Motor neuron (in vitro differentiated cells): ENCODE measurements at regions not wholly inside any gene's neighbourhood (a gene's known extent, or its start where the extent isn't known, plus 50 kb on each side); places are given as distances from the start of the nearest gene placed in this dataset.
"Not testable (repeated sequence)": the region's sequence is repeated elsewhere in the genome, so short reads cannot be mapped to it uniquely, and the experiment has no call there.

Experiments used
- ATAC-seq, 8 experiments: fragments of 200-7000 bp; cut with Tn5 transposase; replicated peaks in 6 of 8; 2 replicates each; pipeline ENCODE4 v1.8.0; 2021; ENCODE audit warnings: mild to moderate bottlenecking in 8 of 8, moderate library complexity in 8 of 8
- H3K27ac ChIP-seq, 2 donors: fragments of 250-450 bp; sonication (Bioruptor Pico); 2 replicates each; pipeline ENCODE4 v1.9.0; 2021; ENCODE audit warnings: antibody characterized with exemption in 2 of 2, mild to moderate bottlenecking in 2 of 2, moderate library complexity in 1 of 2
- H3K4me1 ChIP-seq, 2 donors: fragments of 250-450 bp; sonication (Bioruptor Pico); replicated peaks in 1 of 2; 2 replicates each; pipeline ENCODE4 v1.6.1; 2021; ENCODE audit warnings: antibody characterized with exemption in 2 of 2, mild to moderate bottlenecking in 2 of 2, moderate library complexity in 1 of 2
- H3K4me3 ChIP-seq, 5 donors: fragments of 250-450 bp; sonication (Bioruptor Pico); 2 replicates each; pipeline ENCODE4 v1.9.0; 2021; ENCODE audit warnings: antibody characterized with exemption in 5 of 5, mild to moderate bottlenecking in 5 of 5, moderate library complexity in 4 of 5
- WGBS, 10 experiments: fragments of 450-650 bp; shearing (Covaris generic); methylation state at CpG; one replicate each; pipeline ENCODE4 v1.0.0; 2022; 5-methylcytosine and 5-hydroxymethylcytosine counted together
- in situ Hi-C, 9 experiments: fragments of 400-800 bp; cut with MboI; loops; one replicate each; pipeline ENCODE4 v1.15.0; 2021; ENCODE audit warnings: low sequenced_read_pairs in 9 of 9, low pct_unique_long_range_greater_than_20kb in 2 of 9; ENCODE audit not compliant: unreplicated experiment in 9 of 9

DNA sequence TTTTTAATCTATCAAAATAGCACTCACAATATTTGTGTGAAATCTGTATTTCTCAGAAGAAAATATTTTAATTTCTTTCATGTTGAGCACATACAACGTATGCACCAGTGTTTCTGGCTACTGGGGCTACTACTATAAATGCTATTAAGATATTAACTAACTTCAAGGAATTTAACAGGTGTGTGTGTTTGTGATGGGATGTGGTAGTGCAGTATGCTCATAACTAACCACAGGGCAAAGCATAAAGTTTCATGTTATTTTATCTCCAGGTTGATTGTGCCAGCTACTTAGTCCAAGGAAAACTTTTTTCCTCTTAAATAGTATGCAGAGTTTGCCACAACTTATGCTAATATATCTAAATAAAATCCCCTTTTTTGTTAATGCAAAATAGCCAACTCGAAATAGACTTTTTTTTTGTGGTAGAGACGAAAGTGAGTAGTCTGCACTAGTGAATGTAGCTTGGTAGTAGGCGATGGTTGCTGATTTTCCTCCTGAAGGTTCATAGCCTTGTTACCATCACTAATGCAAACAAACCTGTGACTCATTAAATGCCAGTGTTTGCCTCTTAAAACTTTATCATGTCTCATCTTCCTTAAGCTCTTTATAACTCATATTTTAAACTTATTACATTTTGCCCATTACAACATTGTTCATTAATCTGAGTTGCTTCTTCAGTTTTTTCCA is 565.5 kb upstream of the ANO3 start:
- in situ Hi-C loops, result no loop called here
- Histone ChIP-seq H3K4me3 (no peak overlapping the region), H3K4me1 (no peaks in the 10 kb centered on the region), H3K27ac (no peak overlapping the region)
- 6 to 93% (median 33%) methylated on average over 1 to 4 of the region's 4 CpGs; no CpG with 5 or more reads in 1 of the 10 experiments for WGBS, 10 experiments
- no peak for ATAC-seq

DNA sequence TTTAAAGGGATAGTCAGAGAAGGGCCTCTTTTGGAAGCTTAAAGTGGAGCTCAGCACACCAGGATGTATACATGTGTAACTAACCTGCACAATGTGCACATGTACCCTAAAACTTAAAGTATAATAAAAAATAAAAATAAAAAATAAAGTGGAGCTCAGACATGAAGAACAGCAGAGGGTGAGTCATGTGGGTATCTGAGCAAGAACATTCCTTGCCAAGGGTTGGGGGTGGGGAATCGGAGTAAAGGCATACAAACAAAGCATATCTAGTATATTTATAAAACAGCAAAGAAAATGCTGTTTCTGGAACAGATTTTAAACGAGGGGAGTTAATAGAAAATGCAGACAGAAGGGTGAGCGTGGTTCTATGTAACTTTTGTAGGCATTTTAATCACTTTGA is 562.6 kb upstream of the ANO3 start:
- Histone ChIP-seq H3K4me3 (no peak overlapping the region), H3K4me1 (no peaks in the 10 kb centered on the region), H3K27ac (no peak overlapping the region)
- WGBS, 10 experiments, result 0 to 80% (median 50%) methylated on average over 1 to 3 of the region's 3 CpGs; no CpG with 5 or more reads in 1 of the 10 experiments
- in situ Hi-C loops, result no loop called here
- ATAC-seq, result no peak

DNA sequence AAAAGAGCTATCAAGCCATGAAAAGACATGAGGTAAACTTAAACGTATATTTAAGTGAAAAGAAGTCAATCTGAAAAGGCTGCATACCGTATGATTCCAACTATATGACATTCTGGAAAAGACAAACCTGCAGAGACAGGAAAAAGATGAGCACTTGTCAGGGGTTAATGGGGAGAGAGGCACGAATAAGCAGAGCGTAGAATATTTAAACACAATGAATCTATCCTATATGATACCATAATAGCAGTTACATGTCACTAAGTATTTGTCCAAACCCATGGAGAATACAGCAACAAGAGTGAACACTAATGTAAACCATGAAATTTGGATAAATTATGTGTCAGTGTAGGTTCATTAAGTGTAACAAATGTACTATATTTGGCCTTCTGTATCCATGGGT is 560.3 kb upstream of the ANO3 start:
- H3K4me3 ChIP-seq, result no peak overlapping the region
- no peak for ATAC-seq
- WGBS, 10 experiments, result 0 to 93% (median 52%) methylated on average over 1 to 4 of the region's 4 CpGs
- no peak overlapping the region for H3K27ac ChIP-seq
- in situ Hi-C loops, result no loop called here
- peaks cover 0 to 2% of the 10 kb centered on the region in 2 donors for H3K4me1 ChIP-seq

GRCh38 chr11:25775603-25776002 is 556.3 kb upstream of the ANO3 start:
- 0 to 86% (median 68%) methylated on average over 1 of the region's 1 CpG; no CpG with 5 or more reads in 2 of the 10 experiments for WGBS, 10 experiments

DNA sequence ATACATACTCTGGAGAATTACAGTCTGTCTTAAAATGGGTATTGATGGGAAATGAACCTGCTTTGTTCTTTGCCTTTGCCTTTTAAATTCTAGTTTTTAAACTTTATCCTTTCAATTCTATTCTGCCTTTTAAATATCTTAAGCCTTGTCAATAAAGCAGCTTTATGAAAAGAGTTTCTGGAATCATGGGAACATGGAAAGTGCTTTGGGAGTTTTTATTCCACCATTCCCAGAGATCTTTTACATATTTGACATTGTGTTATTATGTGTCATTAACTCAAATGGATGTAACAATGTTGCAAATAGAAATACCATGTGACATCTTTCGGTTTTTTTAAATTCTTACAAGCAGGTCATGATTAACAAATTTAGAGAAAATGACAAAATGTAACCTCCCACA is 555.7 kb upstream of the ANO3 start:
- in situ Hi-C loops, result no loop called here
- Histone ChIP-seq H3K4me1 (peaks cover 0 to 2% of the 10 kb centered on the region in 2 donors), H3K4me3 (no peak overlapping the region), H3K27ac (no peak overlapping the region)
- ATAC-seq, result no peak
- 0 to 89% (median 68%) methylated on average over 1 of the region's 1 CpG for WGBS, 10 experiments

More at GRCh38 chr11:25775603-25776002, 556.3 kb upstream of the ANO3 start:
- in situ Hi-C loops, result no loop called here
- no peak overlapping the region for H3K27ac ChIP-seq
- H3K4me1 ChIP-seq, result peaks cover 0 to 2% of the 10 kb centered on the region in 2 donors
- H3K4me3 ChIP-seq, result no peak overlapping the region
- peak in 4 of 8 experiments; percentile 36 to 59 (median 47) for ATAC-seq

DNA sequence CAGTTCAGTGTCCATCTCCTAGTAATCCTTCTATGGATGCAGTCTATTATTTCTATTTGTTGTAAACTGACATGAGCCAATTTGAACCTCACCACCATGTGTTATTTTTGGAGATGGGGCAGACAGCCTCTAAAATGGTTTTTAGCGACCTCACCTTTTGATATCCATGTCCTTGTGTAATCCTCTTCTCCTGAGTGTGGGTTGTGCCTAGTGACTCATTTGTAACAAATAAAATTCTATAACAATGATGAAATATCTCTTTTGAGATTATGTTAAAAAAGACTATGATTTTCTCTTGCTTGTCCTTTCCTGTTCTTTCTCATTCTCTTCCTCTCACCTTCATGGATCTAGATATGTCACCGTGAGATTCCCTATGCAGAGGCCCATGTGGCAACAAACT is 554.6 kb upstream of the ANO3 start:
- no peak overlapping the region for H3K27ac ChIP-seq
- in situ Hi-C loops, result no loop called here
- peaks cover 0 to 2% of the 10 kb centered on the region in 2 donors for H3K4me1 ChIP-seq
- ATAC-seq, result no peak
- 0 to 100% (median 75%) methylated on average over 1 to 2 of the region's 2 CpGs; no CpG with 5 or more reads in 2 of the 10 experiments for WGBS, 10 experiments
- H3K4me3 ChIP-seq, result no peak overlapping the region

GRCh38 chr11:25779033-25779432 is 552.9 kb upstream of the ANO3 start:
- peak in 3 of 8 experiments; percentile 59 to 64 (median 60) for ATAC-seq
- H3K4me3 ChIP-seq, result no peak overlapping the region
- 11 to 100% (median 54%) methylated on average over 1 of the region's 1 CpG; no CpG with 5 or more reads in 2 of the 10 experiments for WGBS, 10 experiments
- peaks cover 0 to 2% of the 10 kb centered on the region in 2 donors for H3K4me1 ChIP-seq
- in situ Hi-C loops, result no loop called here
- no peak overlapping the region for H3K27ac ChIP-seq

GRCh38 chr11:25787416-25787815 is 544.5 kb upstream of the ANO3 start:
- H3K27ac ChIP-seq, result no peak overlapping the region
- in situ Hi-C loops, result no loop called here
- WGBS, 10 experiments, result 0 to 93% (median 34%) methylated on average over 2 to 3 of the region's 3 CpGs; no CpG with 5 or more reads in 2 of the 10 experiments
- ATAC-seq, result no peak
- no peak overlapping the region for H3K4me3 ChIP-seq
- no peaks in the 10 kb centered on the region for H3K4me1 ChIP-seq

DNA sequence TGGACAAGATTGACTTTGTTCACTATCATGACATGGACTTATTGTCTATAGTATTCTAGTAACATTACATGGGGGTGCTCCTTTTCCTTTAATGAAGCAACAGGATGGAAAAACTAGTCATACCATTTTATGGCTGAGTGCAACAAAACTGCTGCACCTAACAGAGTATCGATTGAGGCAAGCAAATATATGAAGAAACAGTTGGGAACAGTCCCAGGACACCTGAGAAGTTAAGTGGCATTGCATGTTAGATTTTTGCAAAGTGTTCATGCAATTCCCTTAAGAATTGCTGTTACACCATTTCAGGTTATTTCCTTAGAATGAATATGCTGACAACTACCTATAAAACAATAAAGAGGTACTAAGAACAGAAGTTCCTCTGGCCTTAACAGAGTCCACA is 541.5 kb upstream of the ANO3 start:
- in situ Hi-C loops, result no loop called here
- WGBS, 10 experiments, result 0 to 100% (median 83%) methylated on average over 1 of the region's 1 CpG; no CpG with 5 or more reads in 2 of the 10 experiments

GRCh38 chr11:25793637-25794036 is 538.3 kb upstream of the ANO3 start:
- Histone ChIP-seq H3K4me3 (no peak overlapping the region), H3K27ac (no peak overlapping the region), H3K4me1 (no peaks in the 10 kb centered on the region)
- ATAC-seq, result no peak
- WGBS, 10 experiments, result 20 to 100% (median 84%) methylated on average over 1 to 6 of the region's 7 CpGs; no CpG with 5 or more reads in 2 of the 10 experiments
- in situ Hi-C loops, result no loop called here

More for the DNA sequence above, 541.5 kb upstream of the ANO3 start:
- no peaks in the 10 kb centered on the region for H3K4me1 ChIP-seq
- H3K27ac ChIP-seq, result no peak overlapping the region
- H3K4me3 ChIP-seq, result no peak overlapping the region
- ATAC-seq, result no peak

DNA sequence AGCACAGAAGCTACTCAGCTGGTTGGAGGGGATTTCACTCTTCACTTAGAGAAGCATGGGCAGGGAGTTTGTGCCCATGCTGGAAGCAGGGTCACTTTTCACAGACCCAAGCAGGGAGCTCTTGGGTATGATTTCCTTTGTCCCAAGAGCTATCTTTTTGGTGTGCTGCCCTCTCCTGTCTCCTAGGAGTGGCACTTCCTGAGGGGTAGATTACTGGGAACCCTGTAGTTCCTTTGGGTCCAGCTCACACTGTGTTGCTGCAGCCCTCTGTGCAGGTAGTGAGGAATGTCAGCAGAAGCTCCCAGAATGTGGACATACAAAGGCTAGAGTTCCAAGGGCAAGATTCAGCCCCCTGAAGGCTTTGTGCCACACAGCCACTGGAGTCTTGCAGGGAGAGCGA is 537.1 kb upstream of the ANO3 start:
- Histone ChIP-seq H3K4me3 (no peak overlapping the region), H3K27ac (no peak overlapping the region), H3K4me1 (no peaks in the 10 kb centered on the region)
- ATAC-seq, result no peak
- 0 to 100% methylated on average over 1 of the region's 1 CpG; no CpG with 5 or more reads in 8 of the 10 experiments for WGBS, 10 experiments
- in situ Hi-C loops, result no loop called here

- ATAC-seq, result no peak
- no peaks in the 10 kb centered on the region for H3K4me1 ChIP-seq
- no peak overlapping the region for H3K4me3 ChIP-seq
- in situ Hi-C loops, result no loop called here
- H3K27ac ChIP-seq, result no peak overlapping the region
- 0 to 100% (median 81%) methylated on average over 1 to 3 of the region's 3 CpGs; no CpG with 5 or more reads in 1 of the 10 experiments for WGBS, 10 experiments
Observed at GRCh38 chr11:25816411-25816810, 515.5 kb upstream of the ANO3 start.

- in situ Hi-C loops, result no loop called here
- Histone ChIP-seq H3K4me1 (no peaks in the 10 kb centered on the region), H3K27ac (no peak overlapping the region), H3K4me3 (no peak overlapping the region)
- ATAC-seq, result peak in 1 of 8 experiments; percentile 17
Observed at GRCh38 chr11:25824688-25825087, 507.2 kb upstream of the ANO3 start.

GRCh38 chr11:25831485-25831884 is 500.4 kb upstream of the ANO3 start:
- H3K4me3 ChIP-seq, H3K4me1 ChIP-seq, ATAC-seq, in situ Hi-C loops, H3K27ac ChIP-seq: not testable (repeated sequence)
- 33 to 100% (median 71%) methylated on average over 1 to 8 of the region's 10 CpGs; no CpG with 5 or more reads in 4 of the 10 experiments for WGBS, 10 experiments
